ENCODE measurements at regions not wholly inside any gene's neighbourhood (a gene's known extent, or its start where the extent isn't known, plus 50 kb on each side); places are given as distances from the start of the nearest gene placed in this dataset.

- TF ChIP-seq, protein P1, sequence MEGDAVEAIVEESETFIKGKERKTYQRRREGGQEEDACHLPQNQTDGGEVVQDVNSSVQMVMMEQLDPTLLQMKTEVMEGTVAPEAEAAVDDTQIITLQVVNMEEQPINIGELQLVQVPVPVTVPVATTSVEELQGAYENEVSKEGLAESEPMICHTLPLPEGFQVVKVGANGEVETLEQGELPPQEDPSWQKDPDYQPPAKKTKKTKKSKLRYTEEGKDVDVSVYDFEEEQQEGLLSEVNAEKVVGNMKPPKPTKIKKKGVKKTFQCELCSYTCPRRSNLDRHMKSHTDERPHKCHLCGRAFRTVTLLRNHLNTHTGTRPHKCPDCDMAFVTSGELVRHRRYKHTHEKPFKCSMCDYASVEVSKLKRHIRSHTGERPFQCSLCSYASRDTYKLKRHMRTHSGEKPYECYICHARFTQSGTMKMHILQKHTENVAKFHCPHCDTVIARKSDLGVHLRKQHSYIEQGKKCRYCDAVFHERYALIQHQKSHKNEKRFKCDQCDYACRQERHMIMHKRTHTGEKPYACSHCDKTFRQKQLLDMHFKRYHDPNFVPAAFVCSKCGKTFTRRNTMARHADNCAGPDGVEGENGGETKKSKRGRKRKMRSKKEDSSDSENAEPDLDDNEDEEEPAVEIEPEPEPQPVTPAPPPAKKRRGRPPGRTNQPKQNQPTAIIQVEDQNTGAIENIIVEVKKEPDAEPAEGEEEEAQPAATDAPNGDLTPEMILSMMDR (IDR thresholded peaks at IDR 0.05; ENCODE audit: insufficient read depth, low read depth, low read length) = no peak
- no peak for TF ChIP-seq EZH2 (IDR thresholded peaks at IDR 0.05; ENCODE audit: insufficient read depth, low read length)
Observed at GRCh38 chr3:31043184-31043819, 148.8 kb upstream of the GADL1 start.
